HuH-7.5 (cell line): ENCODE measurements at regions not wholly inside any gene's neighbourhood (a gene's known extent, or its start where the extent isn't known, plus 50 kb on each side); places are given as distances from the start of the nearest gene placed in this dataset.
"Not testable (repeated sequence)": the region's sequence is repeated elsewhere in the genome, so short reads cannot be mapped to it uniquely, and the experiment has no call there.

ENCODE experiments used
- DNase-seq: peaks from one replicate; pipeline ENCODE4 v3.0.0; 2011; ENCODE audit warnings: low spot score

- peak; percentile 12 for DNase-seq
Measured at GRCh38 chr6:99219788-99220187, 129.7 kb downstream of the FAXC start.

DNA sequence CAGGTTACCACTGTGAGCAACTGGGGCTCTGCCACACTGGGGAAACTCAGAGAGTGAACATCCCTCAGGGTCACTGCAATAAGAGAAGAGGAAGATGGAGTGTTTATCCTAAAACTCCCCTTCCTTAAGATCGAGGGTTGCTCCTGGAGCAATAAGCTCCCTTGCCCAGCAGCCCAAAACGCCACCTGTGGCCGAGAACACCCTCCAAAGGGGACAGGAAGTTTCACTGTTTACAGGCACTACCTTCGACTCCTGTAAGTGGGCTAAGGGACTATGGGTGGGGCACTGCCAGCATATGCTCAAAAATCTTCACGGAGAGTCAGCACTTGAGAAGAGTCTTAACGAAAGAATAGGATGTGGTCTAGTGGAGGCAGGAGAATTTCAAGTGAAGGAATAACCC is 132.5 kb downstream of the FAXC start:
- DNase-seq: no peak

- no peak for DNase-seq
Measured at GRCh38 chr6:99195986-99196655, 153.4 kb downstream of the FAXC start.

DNA sequence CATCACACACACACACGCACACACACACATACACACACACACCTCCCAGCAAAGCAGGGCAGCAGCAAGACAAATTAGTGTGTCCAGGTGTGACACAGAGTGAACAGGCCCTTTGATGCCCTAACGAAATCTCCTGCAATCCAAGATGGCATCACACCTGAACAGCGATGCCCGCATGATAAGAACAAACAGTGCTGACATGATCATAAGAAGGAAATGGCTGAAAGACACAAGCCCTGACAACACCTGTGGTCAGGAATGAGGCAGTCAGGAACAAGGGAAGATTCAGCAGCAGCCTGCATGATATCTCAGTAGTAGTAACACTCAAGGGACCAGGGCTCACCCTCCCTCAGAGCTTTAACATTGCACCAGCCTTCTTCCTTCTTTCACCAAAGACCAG is 156.9 kb downstream of the FAXC start:
- DNase-seq: no peak

DNA sequence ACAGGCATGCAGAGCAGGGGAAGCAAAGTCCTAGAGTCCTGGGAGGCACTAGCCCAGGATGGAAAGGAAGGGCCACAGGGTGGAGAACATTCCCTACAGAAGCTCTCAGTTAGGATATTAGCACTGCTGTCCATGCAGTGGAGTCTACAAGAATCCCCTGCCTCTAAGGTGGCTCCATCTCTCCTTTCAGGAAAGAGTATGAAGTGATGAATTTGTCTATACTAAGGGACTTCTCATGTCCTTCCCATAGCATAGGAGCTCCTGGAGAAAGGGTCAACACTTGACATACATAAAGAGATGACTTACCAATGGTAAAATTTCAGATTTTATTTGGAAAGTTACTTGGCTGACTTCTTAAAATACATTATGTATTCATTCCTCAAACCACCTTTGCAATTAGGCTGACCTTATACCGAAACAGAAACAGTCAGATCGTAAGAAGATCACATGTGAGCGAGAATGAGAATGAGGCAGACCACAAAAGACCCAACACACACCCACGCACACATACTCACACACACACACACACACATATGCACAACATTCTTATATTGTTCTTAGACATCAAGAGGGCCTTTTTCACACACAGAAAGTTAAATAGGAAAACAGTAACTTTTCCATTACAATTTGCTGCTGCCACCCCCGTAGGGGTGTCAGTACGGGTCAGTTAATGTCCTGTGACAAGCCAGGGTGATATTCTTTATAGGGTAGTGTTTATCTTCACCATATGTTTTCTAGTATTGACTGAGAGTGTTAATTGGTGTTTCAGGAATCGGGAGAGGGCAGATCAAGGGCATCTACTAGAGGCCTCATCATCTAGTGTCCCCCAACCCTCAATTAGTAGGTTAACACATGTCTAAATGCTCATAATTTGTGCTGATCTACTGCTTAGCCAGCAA is 159.4 kb downstream of the FAXC start:
- DNase-seq: no peak

DNA sequence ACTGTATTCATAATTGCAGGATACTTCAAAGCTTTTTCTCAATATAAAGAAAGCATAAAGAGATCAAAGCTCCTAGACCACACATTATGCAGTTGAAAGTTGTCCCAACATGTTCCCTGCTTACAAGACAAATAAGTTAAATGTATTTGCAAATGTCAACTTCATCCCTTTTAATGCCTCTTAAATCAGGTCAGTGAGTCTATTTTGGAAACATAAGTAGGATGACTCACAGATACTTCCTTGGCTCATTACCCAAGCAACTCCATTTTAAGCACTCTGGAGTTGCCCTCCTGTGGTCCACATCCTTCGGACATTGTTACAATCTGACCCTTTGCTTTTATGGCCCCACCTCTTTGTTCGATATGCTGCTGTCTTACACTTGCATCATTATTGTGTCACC is 162.0 kb downstream of the FAXC start:
- no peak for DNase-seq

DNA sequence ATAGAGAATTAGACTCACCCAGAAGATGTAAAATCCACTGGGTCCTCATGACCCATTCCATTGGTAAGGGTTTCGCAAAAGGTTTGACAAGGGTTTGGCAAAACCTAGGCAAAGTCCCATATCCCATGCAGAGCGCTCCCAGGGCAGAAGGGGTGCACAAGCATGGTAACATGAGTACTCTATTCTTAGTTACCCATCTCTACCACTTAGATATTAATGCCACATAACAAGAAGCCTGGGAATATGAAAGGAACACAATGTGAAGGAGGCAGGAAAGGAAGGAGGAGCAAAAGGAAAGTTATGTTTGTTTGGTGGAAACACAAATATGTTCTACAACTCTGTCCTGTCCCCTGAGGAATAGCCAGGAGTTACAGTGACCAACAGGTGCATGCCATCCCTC is 163.1 kb downstream of the FAXC start:
- no peak for DNase-seq

DNA sequence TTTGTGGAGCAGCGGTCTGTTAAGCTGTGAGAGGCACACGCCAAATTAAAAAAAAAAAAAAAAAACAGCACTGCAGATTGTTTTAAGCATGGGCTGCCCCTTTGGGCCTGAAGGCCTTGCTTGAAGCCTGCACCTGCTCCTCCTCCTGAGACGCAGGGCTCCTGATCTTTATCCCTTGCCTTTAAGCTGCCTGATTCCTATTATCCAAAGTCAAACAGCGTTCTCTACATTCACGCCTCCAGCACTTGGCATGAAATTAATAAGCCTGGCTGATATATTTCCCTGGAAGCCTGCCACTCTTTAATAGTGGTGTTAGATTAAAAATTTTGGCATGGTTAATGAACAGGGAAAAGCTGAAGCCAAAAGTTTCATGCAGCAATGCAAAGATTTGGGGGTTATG is 163.9 kb downstream of the FAXC start:
- DNase-seq: no peak

DNA sequence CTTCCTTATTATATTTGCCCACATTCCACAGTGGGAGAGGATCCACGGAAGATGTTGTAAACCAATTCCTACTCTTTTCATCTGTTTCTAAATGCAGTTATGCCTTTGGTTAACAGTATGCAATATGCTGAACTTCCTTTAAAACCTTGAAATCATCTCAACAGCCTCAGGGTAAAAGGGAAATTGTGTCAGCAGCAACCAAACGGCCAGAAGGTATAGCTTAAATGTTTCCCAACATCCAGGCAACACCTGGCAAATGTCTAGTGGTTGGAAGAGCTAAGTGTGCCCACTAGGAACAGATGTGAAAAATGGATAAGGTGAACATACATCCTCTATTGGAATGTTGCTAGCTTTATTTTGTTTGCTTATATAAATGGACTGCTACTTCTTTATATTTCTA is 164.8 kb downstream of the FAXC start:
- DNase-seq: no peak

DNA sequence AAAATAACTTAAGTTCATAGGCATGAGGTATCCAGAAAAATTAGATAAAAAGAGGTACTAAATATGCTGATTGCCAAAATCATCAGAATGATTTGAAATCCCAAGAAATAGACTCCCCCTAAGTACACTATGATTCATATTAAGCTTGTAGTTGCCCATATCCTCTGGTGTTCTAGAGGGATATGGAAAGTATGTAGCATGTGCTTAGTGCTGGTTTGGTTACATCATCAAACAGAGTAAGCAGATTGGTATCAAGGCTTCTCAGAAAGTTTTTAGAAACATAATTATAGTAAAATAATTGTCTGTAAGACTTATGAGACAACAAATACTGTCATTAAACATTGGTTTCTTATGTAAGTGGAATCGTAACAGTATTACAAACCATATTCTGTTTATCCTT is 166.4 kb downstream of the FAXC start:
- DNase-seq: no peak

GRCh38 chr6:99181174-99181573 is 168.3 kb downstream of the FAXC start:
- no peak for DNase-seq

DNA sequence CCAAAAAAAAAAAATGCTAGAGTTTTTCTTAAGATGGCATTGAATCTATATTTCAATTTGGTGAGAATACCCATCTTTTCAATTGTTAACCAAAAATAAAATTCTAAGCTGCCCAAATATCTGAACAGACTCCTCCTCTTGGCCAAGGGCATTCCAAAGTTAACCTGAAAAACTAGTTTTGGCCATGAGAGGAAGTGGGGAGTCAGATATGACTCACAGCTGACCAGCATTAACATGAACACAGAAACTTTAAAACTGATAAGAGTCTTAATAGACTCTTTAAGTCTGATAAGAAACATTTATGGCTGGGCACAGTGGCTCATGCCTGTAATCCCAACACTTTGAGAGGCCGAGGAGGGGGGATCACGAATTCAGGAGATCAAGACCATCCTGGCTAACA is 171.3 kb downstream of the FAXC start:
- DNase-seq: no peak

DNA sequence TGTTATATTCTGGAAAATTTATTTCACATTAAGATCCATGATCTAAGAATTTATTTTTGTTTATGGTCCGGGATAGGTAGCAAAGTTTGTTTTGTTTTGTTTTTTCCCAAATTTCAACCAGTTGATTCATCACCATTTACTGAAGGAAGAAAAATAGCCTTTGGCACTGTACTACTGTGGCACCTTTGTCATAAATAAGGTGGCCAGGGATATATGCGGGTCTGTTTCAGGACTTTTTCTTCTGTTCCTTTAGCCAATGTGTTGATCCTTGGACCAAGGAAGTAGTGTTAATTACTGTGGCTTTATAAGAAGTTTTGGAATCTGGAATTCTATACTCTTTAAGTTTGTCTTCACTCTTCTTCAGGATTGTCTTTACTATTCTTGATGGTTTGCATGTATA is 171.7 kb downstream of the FAXC start:
- no peak for DNase-seq

DNA sequence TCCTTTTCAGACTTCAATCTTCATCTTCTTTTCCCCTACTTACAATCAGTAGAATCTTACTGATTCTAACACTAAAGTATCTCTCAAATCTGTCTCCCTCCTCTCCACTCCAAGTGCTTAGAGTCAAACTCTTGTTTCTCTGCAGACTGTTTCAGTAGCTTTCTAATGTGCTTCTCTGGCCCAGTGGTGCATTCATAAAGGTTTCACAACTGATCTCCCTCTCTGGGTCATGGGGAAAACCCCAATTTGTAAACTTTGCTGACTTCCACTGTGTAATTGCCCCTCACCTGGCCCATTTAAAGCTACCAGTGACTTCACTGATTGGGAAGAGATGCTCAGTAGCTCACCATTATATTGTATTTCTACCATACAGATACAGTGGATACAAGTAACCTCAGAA is 183.6 kb downstream of the FAXC start:
- DNase-seq: no peak

- no peak for DNase-seq
Measured at GRCh38 chr6:99152347-99152643, 197.2 kb downstream of the FAXC start.

DNA sequence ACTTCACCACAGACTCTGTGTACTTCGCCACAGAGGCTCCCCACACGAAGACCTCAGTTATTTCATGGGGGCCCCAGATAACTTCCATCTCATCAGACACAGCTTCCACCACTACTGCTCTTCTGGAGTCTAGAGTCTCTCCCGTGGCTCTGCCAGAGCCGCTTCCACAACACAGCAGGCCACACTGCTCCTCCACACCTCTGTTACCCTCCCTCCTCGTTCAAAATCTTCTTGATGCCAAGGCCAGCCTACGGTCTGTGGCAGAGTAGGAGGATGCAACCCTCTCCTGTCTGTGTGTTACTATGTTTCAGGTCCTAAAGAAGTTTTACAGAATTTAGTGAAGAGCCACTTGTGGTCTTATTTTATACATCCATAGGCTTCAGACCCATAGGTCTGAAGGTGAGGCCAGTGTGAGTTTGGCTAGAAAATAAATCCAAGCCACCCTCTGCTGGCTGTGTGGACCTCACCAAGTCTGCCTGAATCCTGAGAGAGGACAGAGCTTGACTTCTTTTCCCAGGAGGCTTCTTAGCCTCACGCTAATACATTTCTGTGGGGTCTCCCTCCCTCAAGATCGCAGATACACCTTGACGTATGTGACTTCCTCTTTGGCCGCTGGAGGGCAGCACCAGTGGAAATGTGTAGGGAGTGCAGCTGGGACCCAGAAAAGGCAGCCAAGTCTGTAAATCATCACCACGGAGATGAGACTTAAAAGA is 197.7 kb downstream of the FAXC start:
- DNase-seq: peak; percentile 22

DNA sequence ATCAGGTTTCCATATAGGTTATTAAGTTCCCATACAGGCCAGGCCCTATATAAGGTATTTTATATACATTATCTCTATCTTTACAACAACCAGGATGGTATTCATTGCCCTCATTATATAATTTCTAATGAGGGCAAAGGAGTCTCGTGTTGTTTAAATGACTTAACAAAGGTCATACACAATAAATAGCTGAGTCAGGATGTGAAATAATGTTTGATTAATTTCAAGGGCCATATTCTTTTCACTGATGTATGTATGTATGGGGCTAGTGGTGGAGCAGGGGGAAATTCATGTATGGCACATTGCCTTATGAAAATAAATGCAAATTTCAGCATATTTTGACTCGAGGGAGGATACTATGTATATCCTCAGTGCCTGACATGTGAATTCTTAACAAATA is 200.7 kb downstream of the FAXC start:
- DNase-seq: no peak

GRCh38 chr6:99148111-99148510 is 200.4 kb upstream of the FBXL4 start:
- DNase-seq: no peak

- no peak for DNase-seq
Measured at GRCh38 chr6:99147206-99147605, 199.5 kb upstream of the FBXL4 start.

- DNase-seq: no peak
Measured at GRCh38 chr6:99146711-99147110, 199.0 kb upstream of the FBXL4 start.

GRCh38 chr6:99145738-99146137 is 198.0 kb upstream of the FBXL4 start:
- no peak for DNase-seq

DNA sequence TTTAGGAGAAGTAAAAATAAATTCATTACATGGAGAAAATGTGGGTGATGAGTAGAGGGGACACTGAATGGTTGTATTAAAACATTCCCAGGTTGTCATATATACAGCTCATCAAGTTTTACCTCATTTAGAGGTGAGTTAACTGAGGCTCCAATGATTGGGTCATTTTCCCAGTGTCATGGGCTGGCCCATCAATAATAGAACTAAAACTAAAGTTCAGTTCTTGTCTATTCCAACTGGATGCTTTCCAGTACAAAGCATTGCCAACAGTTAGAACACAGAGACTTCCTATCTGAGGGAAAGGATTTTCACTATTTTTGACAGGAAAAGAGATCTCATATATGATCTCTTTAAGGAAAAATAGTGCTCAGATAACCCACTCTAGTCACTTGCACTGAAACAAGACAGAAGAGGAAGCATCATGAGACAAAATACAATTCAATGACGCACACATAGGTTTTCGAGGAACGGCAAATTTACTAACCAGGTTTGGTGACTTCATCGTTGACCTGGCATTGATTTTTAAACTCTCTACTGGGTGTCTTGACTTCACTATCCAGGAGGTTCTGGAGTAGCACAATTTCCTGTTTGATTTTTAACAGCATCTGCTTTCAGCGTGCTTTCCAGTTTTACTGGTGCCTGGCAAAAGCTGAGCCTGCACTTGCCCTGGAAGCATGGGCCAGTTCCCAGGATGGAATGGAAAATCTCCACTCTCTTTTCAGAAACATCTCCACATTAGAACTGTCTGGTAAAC is 195.5 kb upstream of the FBXL4 start:
- no peak for DNase-seq

DNA sequence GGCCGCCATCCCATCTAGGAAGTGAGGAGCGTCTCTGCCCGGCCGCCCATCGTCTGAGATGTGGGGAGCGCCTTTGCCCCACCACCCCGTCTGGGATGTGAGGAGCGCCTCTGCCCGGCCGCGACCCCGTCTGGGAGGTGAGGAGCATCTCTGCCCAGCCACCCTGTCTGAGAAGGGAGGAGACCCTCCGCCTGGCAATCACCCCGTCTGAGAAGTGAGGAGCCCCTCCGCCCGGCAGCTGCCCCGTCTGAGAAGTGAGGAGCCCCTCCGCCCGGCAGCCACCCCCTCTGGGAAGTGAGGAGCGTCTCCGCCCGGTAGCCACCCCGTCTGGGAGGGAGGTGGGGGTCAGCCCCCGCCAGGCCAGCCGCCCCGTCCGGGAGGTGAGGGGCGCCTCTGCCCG is 194.2 kb upstream of the FBXL4 start:
- DNase-seq: not testable (repeated sequence)
